COLO668 (cell line): ENCODE measurements at regions not wholly inside any gene's neighbourhood (a gene's known extent, or its start where the extent isn't known, plus 50 kb on each side); places are given as distances from the start of the nearest gene placed in this dataset.
"Not testable (repeated sequence)": the region's sequence is repeated elsewhere in the genome, so short reads cannot be mapped to it uniquely, and the experiment has no call there.

ENCODE experiments used
- DNase-seq: peaks from one replicate; lab custom pipeline; 2025; ENCODE audit not compliant: unreplicated experiment; lab: John Stamatoyannopoulos, UW

DNA sequence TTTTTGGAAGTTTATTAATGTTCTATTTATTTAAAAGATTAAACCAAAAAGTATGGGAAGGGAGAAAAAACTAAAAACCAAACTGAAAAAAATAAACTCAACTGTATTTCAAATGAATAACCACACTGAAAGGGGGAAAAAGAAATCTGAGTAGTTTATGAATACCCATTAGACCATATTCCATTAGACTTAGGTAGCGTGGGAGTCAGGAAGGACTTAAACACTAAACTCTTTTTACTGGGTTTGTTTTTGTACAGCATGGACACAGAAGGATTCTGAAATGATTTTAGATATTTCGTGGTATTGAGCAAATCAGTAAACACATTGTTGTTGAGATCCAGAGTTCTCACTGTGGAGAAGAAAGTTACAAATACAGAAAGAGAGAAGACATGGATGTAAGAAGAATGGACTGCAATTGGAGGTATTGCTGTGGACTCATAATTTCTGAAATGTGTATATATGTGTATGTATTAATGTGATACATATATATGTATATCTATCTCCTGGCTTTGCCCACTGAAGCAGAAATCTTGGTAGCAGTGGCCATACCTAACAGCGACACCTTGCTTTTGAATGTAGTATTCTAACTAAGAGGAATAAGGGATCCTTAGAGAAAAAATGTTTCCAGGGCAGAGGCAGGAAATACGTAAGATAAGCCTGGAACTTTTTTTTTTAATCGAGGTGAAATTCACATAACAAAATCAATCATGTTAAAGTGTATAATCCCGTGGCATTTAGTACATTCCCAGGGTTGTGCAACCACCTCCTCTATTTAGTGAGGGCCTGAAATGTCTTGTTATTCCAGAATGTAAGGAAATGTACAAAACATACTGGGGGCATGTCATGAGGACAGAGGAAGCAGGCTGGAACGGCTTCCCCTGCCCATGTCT lies 228.8 kb downstream of the SMARCA2 start:
- DNase-seq: no peak

- DNase-seq: no peak
Observed at GRCh38 chr9:2247340-2247739, 232.2 kb downstream of the SMARCA2 start.

- no peak for DNase-seq
Observed at GRCh38 chr9:2248768-2249265, 233.7 kb downstream of the SMARCA2 start.

DNA sequence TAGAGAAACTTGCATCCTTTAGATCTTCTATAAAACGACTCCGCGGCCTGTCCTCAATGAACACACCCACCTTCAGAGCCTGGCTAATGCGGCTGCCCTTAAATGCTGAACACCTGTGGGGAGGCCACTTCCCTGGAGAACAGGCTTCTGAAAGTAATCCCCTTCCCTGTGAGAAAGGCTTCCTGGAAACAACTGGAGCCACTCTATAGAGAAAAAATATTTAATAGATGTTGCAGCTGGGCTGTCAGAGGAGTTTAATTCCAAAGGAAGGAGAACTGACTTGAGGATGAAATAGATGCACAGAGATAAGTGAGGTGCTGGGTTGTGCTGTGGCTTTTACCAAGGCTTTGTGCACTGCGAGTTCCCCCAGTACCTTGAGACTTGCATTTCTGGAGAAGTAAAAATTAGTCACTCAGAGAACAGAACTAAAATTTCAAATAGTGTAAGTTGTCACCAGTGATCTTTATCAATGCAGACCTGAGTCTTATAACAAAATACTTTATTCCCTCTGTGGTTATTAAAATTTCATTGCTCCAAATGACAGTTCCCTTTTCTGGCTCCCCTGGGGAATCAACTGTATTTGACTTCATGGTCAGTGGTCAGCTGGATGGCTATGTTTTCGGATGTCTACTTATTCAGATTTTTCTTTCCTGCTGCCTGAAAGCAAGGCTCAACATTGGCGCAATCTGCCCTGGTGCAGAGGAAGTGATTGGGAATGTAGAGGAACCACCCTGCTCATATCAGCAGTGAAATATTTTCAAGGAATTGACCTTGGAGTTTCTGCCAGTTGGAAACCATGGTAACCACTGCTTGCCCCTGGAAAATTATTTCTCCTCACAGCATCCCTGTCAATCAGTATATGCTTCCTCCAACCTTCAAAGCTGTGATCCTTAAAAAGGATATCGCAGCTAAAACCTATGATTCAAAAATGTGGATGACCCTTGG lies 238.8 kb downstream of the SMARCA2 start:
- DNase-seq: no peak

GRCh38 chr9:2255128-2255527 lies 240.0 kb downstream of the SMARCA2 start:
- DNase-seq: no peak

DNA sequence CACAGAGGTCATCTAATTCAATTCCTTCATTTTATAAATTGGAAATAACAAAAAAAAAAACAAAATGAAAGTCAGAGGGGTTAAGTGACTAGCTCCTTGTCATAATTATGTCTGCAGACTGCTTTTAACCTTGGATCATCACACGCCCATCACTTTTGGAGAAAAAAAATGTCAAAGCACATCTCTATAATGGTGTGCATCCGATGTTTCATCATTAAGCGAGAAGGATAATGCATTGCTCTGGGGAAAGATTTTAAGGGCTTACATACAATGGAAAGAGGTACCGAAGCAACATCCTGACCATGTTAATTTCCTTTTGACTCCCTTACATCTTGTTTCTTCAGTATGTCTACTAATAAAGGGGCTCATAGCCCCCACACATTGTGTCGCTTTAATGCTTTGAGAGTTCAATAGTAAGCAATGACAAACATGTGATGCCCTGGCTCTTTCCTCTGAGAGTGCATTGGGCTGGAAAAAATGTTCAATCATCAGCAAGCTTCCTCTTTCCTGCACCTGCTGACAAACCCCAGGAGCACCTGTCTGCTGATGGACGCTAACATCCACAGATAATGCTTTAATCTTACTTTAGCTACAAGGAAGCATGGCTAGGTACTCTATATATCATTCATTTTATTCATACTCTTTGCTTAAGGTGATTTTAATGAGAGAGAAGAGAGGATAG lies 242.2 kb downstream of the SMARCA2 start:
- peak; percentile 61 for DNase-seq

GRCh38 chr9:2260417-2261306 lies 245.5 kb downstream of the SMARCA2 start:
- no peak for DNase-seq

DNA sequence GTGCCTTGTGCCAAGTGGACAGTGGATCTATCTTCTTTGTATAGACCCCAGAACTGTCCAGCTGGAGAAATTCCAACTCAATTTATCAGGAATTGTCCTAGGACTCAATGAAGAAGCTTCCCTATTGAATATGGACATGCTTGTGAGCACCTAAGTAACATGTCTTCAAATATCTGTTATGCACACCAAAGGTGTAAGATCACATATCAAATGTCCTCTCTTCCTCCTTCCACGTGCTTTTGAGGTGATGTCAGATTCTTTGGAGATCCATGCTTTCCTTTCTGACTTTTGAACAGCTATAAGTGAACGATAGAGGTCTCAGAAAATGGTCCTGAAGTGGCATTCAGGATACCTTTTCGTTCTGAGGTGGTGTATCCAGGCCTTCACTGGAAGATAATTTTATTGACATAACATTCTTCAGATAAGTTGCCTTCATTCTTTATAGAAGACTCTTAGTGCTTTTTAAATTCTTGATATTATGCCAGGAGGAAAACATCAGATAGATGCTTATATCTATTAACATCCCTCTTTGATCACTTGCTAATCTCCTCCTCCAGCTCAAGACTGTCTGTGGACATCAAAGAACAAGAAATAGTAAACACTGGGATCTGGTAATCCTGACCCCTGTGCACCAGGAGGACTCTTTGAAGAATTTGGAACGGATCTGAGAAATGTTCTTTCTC lies 246.4 kb downstream of the SMARCA2 start:
- DNase-seq: no peak

DNA sequence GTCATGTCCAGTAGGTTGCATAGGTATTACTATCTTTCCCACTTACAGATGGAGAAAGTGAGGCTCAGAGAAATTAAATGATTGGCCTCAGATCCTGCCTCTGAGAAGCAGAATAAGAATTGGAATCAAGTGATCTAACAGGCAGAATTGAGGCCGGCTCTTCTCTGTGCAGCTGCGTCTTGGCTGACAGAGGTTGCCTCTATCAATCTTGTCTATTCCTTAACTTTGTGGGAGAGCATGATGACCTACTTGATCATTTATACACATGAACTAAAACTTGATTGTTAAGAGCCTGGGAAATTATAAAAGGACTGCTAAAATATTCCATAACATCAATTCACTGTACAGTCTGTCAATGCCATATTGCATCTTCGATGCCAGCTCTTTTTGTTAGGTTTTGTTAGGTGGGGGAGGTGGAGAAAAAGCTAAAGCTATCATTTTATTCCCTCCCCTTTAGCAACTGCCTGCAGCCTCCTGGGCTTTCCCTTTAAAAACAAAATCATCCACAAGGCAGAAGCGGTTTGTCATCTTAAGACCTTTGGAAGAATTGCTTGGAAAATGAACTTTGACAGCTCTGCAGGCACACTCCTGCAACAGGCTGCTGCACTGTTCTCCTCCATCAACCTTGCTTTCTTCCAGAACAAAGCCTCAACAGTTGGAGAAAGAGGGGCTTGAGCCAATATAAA lies 247.4 kb downstream of the SMARCA2 start:
- DNase-seq: no peak

DNA sequence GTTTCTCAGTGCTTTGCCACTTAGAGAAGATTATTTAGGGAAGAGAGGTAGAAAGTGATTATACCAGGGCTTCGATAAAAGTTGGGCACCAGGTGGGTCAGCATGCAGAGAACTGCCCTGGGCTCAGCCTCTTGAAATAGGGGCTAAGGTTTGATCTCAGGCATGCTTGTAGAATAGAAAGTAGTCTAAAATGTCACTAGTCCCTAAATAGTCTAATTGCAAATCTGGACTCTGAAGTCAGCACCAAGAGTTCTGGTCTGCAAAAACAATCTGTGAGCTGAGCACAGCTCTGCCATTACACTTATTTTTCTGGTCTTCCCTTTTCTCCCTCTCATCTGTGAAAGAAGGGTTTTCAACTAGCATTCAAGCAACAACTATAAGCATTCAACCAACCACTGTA lies 248.0 kb downstream of the SMARCA2 start:
- no peak for DNase-seq

DNA sequence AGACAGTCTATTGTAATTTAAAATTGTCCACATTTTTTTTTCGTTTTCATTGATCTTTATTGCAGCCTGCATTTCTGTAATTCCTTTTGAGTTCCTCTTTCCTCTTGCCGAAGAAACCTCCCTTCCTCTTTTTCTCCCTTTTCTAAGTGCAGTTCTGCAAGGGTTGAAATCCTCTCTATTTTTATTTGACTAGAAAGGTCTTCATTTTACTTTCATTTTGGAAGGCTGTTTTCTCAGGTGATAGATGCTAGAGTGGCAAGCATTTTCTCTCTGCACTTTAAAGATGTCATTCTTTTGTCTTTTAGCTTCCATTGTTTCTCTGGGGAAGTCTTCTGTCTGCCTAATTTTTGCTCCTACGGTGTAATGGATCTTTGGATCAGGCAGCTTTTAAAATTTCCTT lies 248.5 kb downstream of the SMARCA2 start:
- no peak for DNase-seq

DNA sequence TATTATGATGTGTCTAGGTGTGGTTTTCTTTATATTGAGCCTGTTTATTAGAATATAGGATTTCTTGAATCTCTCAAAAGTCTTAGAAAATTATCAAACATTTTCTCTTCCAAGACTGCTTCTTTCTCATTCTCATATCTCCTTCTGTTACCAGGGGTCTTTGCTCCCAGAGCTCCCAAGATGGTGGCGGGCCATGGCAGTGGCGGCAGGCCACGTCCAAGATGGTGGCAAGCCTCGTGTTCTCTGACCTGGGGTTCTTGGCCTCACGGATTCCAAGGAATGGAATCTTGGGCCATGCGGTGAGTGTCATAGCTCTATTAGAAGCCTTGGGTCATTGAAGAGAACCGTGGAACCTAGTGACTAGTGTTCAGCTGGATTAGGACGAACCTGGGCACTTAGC lies 248.9 kb downstream of the SMARCA2 start:
- no peak for DNase-seq

- DNase-seq: no peak
Observed at GRCh38 chr9:2267181-2267745, 252.1 kb downstream of the SMARCA2 start.

GRCh38 chr9:2269778-2270177 lies 254.6 kb downstream of the SMARCA2 start:
- DNase-seq: no peak

GRCh38 chr9:2270565-2270964 lies 255.4 kb downstream of the SMARCA2 start:
- DNase-seq: no peak

GRCh38 chr9:2271426-2271825 lies 256.3 kb downstream of the SMARCA2 start:
- no peak for DNase-seq

DNA sequence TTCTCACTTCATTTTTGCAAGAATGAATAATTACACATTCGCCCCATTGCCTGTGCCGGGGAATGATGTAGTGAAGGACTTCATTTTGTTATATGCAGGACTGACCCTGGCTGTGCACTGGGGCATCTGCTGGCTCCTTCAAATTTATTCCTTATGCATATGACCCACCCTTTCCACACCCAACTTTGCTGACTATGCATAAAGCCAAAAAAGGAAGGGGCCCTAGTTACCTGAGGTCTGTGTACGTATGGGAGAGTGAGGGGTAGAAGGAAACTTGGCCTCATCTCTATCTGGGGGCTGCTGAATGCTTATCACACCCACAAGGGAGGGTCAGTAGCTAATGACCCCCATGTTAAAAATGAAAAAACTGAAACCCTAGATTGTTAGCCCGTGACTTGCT lies 259.6 kb downstream of the SMARCA2 start:
- DNase-seq: no peak

DNA sequence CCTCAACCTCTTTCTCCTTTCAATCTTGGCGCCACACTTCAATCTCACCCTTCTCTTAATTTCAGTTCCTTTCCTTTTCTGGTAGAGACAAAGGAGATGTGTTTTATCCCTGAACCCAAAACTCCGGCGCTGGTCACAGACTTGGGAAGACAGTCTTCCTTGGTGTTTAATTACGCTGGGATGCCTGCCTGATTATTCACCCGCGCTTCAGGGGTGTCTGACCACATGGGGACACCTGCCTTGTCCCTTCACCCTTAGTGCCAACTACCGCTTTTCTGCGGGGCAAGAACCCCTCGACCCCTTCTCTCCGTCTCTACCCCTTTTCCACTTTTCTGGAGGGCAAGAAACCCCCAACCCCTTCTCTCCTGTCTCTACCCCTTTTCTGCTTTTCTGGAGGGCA lies 261.1 kb downstream of the SMARCA2 start:
- no peak for DNase-seq

GRCh38 chr9:2277133-2277532 lies 262.0 kb downstream of the SMARCA2 start:
- DNase-seq: not testable (repeated sequence)
